HepG2 (cell line): ENCODE measurements at regions not wholly inside any gene's neighbourhood (a gene's known extent, or its start where the extent isn't known, plus 50 kb on each side); places are given as distances from the start of the nearest gene placed in this dataset.

Experiments used
- ATAC-seq: fragments of 200-7000 bp; cut with Tn5 transposase; 3 replicates; pipeline ENCODE4 v1.9.1; 2020; ENCODE audit warnings: mild to moderate bottlenecking, moderate library complexity
- BruUV-seq: library from RNA; stranded (reverse); fragments of 400-500 nt; replicated peaks from 2 replicates; lab custom pipeline; 2021; lab: Mats Ljungman, UMichigan
- CTCF ChIA-PET: fragments of 300-600 bp; formaldehyde crosslinking; extraction: SDS; loops from one replicate; lab custom pipeline; 2021; ENCODE audit warnings: low total read pairs, inconsistent platforms, low intra/inter-chr PET ratio; lab: Yijun Ruan, JAX
- POLR2A ChIA-PET: fragments of 350-600 bp; sonication (Branson Sonifier 250); formaldehyde crosslinking; loops from one replicate; lab custom pipeline; 2020; ENCODE audit warnings: antibody characterized with exemption, inconsistent platforms; lab: Yijun Ruan, JAX
- DNase-seq: peaks from one replicate; pipeline ENCODE4 v3.0.0-alpha.2; 2015; ENCODE audit warnings: low spot score
- FAIRE-seq: peaks from 3 replicates; lab custom pipeline; 2011; peaks lifted over from hg19 to GRCh38; lab: Jason Lieb, UNC
- H2AFZ ChIP-seq: one replicate; pipeline ENCODE4 v1.6.1; 2011; ENCODE audit warnings: low read length, inconsistent platforms
- H3K27ac ChIP-seq: fragments of 300-600 bp; 3 replicates; pipeline ENCODE4 v1.8.0; 2011; ENCODE audit warnings: mixed run types, mild to moderate bottlenecking, mixed read lengths, low read length, inconsistent platforms; ENCODE audit not compliant: insufficient read depth; ENCODE audit errors: extremely low read length
- H3K27me3 ChIP-seq, 2 experiments: fragments of 200-600 bp in 1 of 2; 2 replicates in 1 of 2; 3 replicates in 1 of 2; pipeline versions ENCODE4 v1.6.0 to v1.8.0; 2011; ENCODE audit warnings: low read length in 2 of 2, mild to moderate bottlenecking in 2 of 2, moderate library complexity in 2 of 2, inconsistent platforms in 1 of 2; ENCODE audit not compliant: insufficient read depth in 2 of 2, control insufficient read depth in 1 of 2
- H3K36me3 ChIP-seq, 2 experiments: fragments of 200-600 bp in 1 of 2; replicated peaks in 1 of 2; 2 replicates in 1 of 2; 3 replicates in 1 of 2; pipeline versions ENCODE4 v1.5.1 to v1.8.0; 2011; ENCODE audit warnings: low read length in 2 of 2, inconsistent platforms in 1 of 2; ENCODE audit not compliant: insufficient read depth in 2 of 2, control insufficient read depth in 1 of 2
- H3K4me1 ChIP-seq: 2 replicates; pipeline ENCODE4 v1.5.1; 2012; ENCODE audit warnings: low read length, inconsistent platforms; ENCODE audit not compliant: insufficient read depth
- H3K4me2 ChIP-seq: 2 replicates; pipeline ENCODE4 v1.6.0; 2011; ENCODE audit warnings: low read depth, low read length, inconsistent platforms
- H3K4me3 ChIP-seq, 3 experiments: fragments of 200-600 bp in 1 of 3; sonication (generic), shearing (Covaris generic) in 1 of 3; replicated peaks in 1 of 3; 2 replicates each; pipeline ENCODE4 v1.5.1; 2011 to 2016; ENCODE audit warnings: low read length in 3 of 3, inconsistent platforms in 2 of 3, low read depth in 2 of 3, mild to moderate bottlenecking in 2 of 3, control low read depth in 1 of 3, mixed read lengths in 1 of 3; ENCODE audit not compliant: insufficient read depth in 1 of 3
- H3K79me2 ChIP-seq: one replicate; pipeline ENCODE4 v1.6.1; 2011; ENCODE audit warnings: low read length, inconsistent platforms; ENCODE audit not compliant: insufficient read depth
- H3K9ac ChIP-seq: 2 replicates; pipeline ENCODE4 v1.6.0; 2011; ENCODE audit warnings: mild to moderate bottlenecking, low read depth, low read length, inconsistent platforms; ENCODE audit not compliant: insufficient read depth
- H3K9me3 ChIP-seq: 2 replicates; pipeline ENCODE4 v1.5.1; 2012; ENCODE audit warnings: mild to moderate bottlenecking, low read length
- H4K20me1 ChIP-seq: 2 replicates; pipeline ENCODE4 v1.6.0; 2011; ENCODE audit warnings: inconsistent platforms, mild to moderate bottlenecking, low read length, moderate library complexity; ENCODE audit not compliant: insufficient read depth
- ADNP ChIP-seq: sonication (generic); formaldehyde crosslinking; IDR thresholded peaks from 2 replicates; pipeline ENCODE4 v1.4.0; 2020; ENCODE audit warnings: missing genetic modification reagents
- CHD4 ChIP-seq: fragments of 200-600 bp; sonication (generic); IDR thresholded peaks from 2 replicates; pipeline ENCODE4 v1.7.0; 2017; ENCODE audit warnings: mild to moderate bottlenecking, low read length, borderline replicate concordance
- GATAD1 ChIP-seq: IDR thresholded peaks from 2 replicates; pipeline ENCODE4 v1.6.1; 2016; ENCODE audit warnings: missing genetic modification reagents, missing compliant biosample characterization
- NFYC ChIP-seq: IDR thresholded peaks from 2 replicates; pipeline ENCODE4 v1.6.1; 2016; ENCODE audit warnings: missing genetic modification reagents, missing compliant biosample characterization
- ONECUT2 ChIP-seq: sonication (generic); formaldehyde crosslinking; IDR thresholded peaks from 2 replicates; pipeline ENCODE4 v1.4.0; 2020; ENCODE audit warnings: missing genetic modification reagents
- REXO4 ChIP-seq: sonication (generic); formaldehyde crosslinking; IDR thresholded peaks from 2 replicates; pipeline ENCODE4 v1.8.0; 2022; ENCODE audit warnings: missing genetic modification reagents, mild to moderate bottlenecking, borderline replicate concordance
- RXRA ChIP-seq: sonication (generic); formaldehyde crosslinking; IDR thresholded peaks from 2 replicates; pipeline ENCODE4 v1.5.1; 2020; ENCODE audit warnings: missing genetic modification reagents
- YEATS2 ChIP-seq: sonication (generic); formaldehyde crosslinking; IDR thresholded peaks from 2 replicates; pipeline ENCODE4 v1.4.0; 2020; ENCODE audit warnings: missing genetic modification reagents, borderline replicate concordance
- ZNF605 ChIP-seq: sonication (generic); formaldehyde crosslinking; IDR thresholded peaks from 2 replicates; pipeline ENCODE4 v1.8.0; 2022; ENCODE audit warnings: mild to moderate bottlenecking, missing genetic modification reagents
- ZNF674 ChIP-seq: sonication (generic); formaldehyde crosslinking; IDR thresholded peaks from 2 replicates; pipeline ENCODE4 v1.5.0; 2020; ENCODE audit warnings: low read depth, mild to moderate bottlenecking, missing genetic modification reagents
- ZNF883 ChIP-seq: sonication (generic); formaldehyde crosslinking; IDR thresholded peaks from 2 replicates; pipeline ENCODE4 v1.5.1; 2020; ENCODE audit warnings: mild to moderate bottlenecking, missing genetic modification reagents; ENCODE audit errors: not compliant biosample characterization
- in situ Hi-C: cut with HindIII; loops from 2 replicates; pipeline ENCODE4 v1.10.0; 2017; ENCODE audit warnings: low pct_unique_long_range_greater_than_20kb; ENCODE audit not compliant: extremely low pct_ligation_motif_present
- intact Hi-C: fragments of 100-400 bp; cut with micrococcal nuclease; formaldehyde crosslinking; loops from one replicate; pipeline ENCODE4 v1.10.0; 2022; ENCODE audit not compliant: unreplicated experiment
- TF ChIP-seq, protein P1 (sequence below): sonication (generic); formaldehyde crosslinking; conservative IDR thresholded peaks from 2 replicates; pipeline ENCODE4 v1.8.1; 2023; ENCODE audit warnings: missing genetic modification reagents
- TF ChIP-seq, protein P2 (sequence below): sonication (generic); formaldehyde crosslinking; IDR thresholded peaks from 2 replicates; pipeline ENCODE4 v1.5.0; 2020; ENCODE audit warnings: mild to moderate bottlenecking, missing genetic modification reagents, borderline replicate concordance
- TF ChIP-seq, protein P3 (sequence below): sonication (generic); formaldehyde crosslinking; conservative IDR thresholded peaks from 2 replicates; pipeline ENCODE4 v1.4.0; 2020; ENCODE audit warnings: missing genetic modification reagents
- TF ChIP-seq, protein P4 (sequence below): IDR thresholded peaks from 2 replicates; pipeline ENCODE4 v1.6.1; 2016; ENCODE audit warnings: low read depth, control low read depth
- TF ChIP-seq, protein P5 (sequence below): sonication (generic); formaldehyde crosslinking; IDR thresholded peaks from 2 replicates; pipeline ENCODE4 v1.4.0; 2020; ENCODE audit warnings: missing genetic modification reagents, borderline replicate concordance

DNA sequence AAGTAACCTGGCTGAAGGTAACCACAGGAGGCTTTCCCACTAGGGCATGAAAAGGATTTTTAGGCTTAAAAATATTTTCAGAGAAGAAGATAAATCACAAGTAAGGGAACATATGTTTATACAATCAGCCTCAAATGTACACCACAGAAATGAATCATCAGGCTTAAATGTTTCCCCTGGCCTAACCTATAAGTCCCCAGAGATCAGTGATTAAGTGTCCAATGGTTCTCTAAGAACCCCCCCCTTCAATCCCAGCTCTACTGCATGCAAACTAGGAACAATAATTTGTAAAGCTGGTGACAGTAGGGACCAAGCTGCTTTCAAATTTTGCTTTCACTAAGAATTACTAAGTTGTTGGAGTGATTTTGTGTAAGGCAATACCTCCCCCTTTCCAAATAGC lies 431.6 kb upstream of the LMCD1 start:
- Histone ChIP-seq H3K4me3 (no peak overlapping the region), H4K20me1 (no peaks in the 10 kb centered on the region), H2AFZ (no peak overlapping the region), H3K36me3 (no peaks in the 10 kb centered on the region), H3K4me1 (no peaks in the 10 kb centered on the region), H3K79me2 (no peaks in the 10 kb centered on the region), H3K9ac (no peak overlapping the region), H3K4me2 (no peak overlapping the region), H3K9me3 (no peaks in the 10 kb centered on the region), H3K27ac (no peak overlapping the region), H3K27me3 (no peaks in the 10 kb centered on the region)
- ATAC-seq (no peak), FAIRE-seq (no peak), DNase-seq (no peak)
- POLR2A ChIA-PET, result no interaction called here
- intact Hi-C loops (no loop called here), in situ Hi-C loops (no loop called here)
- CTCF ChIA-PET, result no interaction called here
- BruUV-seq, result no TSS peak
- TF ChIP-seq REXO4 (no peak), ADNP (CRISPR knock-in tag) (no peak), ZNF605 (CRISPR knock-in tag) (no peak), ZNF883 (CRISPR knock-in tag) (no peak), ONECUT2 (CRISPR knock-in tag) (no peak), NFYC (CRISPR knock-in tag) (no peak), CHD4 (no peak), RXRA (CRISPR knock-in tag) (no peak), GATAD1 (CRISPR knock-in tag) (no peak), YEATS2 (CRISPR knock-in tag) (no peak), ZNF674 (CRISPR knock-in tag) (no peak)
- TF ChIP-seq, protein P1, sequence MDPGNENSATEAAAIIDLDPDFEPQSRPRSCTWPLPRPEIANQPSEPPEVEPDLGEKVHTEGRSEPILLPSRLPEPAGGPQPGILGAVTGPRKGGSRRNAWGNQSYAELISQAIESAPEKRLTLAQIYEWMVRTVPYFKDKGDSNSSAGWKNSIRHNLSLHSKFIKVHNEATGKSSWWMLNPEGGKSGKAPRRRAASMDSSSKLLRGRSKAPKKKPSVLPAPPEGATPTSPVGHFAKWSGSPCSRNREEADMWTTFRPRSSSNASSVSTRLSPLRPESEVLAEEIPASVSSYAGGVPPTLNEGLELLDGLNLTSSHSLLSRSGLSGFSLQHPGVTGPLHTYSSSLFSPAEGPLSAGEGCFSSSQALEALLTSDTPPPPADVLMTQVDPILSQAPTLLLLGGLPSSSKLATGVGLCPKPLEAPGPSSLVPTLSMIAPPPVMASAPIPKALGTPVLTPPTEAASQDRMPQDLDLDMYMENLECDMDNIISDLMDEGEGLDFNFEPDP, result no peak
- TF ChIP-seq, protein P2, sequence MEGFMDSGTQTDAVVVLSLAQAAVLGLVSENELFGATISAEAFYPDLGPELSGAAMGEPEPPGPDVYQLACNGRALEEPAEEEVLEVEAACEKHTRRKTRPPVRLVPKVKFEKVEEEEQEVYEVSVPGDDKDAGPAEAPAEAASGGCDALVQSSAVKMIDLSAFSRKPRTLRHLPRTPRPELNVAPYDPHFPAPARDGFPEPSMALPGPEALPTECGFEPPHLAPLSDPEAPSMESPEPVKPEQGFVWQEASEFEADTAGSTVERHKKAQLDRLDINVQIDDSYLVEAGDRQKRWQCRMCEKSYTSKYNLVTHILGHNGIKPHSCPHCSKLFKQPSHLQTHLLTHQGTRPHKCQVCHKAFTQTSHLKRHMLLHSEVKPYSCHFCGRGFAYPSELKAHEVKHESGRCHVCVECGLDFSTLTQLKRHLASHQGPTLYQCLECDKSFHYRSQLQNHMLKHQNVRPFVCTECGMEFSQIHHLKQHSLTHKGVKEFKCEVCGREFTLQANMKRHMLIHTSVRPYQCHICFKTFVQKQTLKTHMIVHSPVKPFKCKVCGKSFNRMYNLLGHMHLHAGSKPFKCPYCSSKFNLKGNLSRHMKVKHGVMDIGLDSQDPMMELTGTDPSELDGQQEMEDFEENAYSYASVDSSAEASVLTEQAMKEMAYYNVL (CRISPR knock-in tag), result no peak
- TF ChIP-seq, protein P3, sequence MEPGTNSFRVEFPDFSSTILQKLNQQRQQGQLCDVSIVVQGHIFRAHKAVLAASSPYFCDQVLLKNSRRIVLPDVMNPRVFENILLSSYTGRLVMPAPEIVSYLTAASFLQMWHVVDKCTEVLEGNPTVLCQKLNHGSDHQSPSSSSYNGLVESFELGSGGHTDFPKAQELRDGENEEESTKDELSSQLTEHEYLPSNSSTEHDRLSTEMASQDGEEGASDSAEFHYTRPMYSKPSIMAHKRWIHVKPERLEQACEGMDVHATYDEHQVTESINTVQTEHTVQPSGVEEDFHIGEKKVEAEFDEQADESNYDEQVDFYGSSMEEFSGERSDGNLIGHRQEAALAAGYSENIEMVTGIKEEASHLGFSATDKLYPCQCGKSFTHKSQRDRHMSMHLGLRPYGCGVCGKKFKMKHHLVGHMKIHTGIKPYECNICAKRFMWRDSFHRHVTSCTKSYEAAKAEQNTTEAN (CRISPR knock-in tag), result no peak
- TF ChIP-seq, protein P4, sequence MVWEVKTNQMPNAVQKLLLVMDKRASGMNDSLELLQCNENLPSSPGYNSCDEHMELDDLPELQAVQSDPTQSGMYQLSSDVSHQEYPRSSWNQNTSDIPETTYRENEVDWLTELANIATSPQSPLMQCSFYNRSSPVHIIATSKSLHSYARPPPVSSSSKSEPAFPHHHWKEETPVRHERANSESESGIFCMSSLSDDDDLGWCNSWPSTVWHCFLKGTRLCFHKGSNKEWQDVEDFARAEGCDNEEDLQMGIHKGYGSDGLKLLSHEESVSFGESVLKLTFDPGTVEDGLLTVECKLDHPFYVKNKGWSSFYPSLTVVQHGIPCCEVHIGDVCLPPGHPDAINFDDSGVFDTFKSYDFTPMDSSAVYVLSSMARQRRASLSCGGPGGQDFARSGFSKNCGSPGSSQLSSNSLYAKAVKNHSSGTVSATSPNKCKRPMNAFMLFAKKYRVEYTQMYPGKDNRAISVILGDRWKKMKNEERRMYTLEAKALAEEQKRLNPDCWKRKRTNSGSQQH (CRISPR knock-in tag), result no peak
- TF ChIP-seq, protein P5, sequence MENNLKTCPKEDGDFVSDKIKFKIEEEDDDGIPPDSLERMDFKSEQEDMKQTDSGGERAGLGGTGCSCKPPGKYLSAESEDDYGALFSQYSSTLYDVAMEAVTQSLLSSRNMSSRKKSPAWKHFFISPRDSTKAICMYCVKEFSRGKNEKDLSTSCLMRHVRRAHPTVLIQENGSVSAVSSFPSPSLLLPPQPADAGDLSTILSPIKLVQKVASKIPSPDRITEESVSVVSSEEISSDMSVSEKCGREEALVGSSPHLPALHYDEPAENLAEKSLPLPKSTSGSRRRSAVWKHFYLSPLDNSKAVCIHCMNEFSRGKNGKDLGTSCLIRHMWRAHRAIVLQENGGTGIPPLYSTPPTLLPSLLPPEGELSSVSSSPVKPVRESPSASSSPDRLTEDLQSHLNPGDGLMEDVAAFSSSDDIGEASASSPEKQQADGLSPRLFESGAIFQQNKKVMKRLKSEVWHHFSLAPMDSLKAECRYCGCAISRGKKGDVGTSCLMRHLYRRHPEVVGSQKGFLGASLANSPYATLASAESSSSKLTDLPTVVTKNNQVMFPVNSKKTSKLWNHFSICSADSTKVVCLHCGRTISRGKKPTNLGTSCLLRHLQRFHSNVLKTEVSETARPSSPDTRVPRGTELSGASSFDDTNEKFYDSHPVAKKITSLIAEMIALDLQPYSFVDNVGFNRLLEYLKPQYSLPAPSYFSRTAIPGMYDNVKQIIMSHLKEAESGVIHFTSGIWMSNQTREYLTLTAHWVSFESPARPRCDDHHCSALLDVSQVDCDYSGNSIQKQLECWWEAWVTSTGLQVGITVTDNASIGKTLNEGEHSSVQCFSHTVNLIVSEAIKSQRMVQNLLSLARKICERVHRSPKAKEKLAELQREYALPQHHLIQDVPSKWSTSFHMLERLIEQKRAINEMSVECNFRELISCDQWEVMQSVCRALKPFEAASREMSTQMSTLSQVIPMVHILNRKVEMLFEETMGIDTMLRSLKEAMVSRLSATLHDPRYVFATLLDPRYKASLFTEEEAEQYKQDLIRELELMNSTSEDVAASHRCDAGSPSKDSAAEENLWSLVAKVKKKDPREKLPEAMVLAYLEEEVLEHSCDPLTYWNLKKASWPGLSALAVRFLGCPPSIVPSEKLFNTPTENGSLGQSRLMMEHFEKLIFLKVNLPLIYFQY (CRISPR knock-in tag), result no peak
